CD4-positive, alpha-beta memory T cell (primary cell): ENCODE measurements at regions not wholly inside any gene's neighbourhood (a gene's known extent, or its start where the extent isn't known, plus 50 kb on each side); places are given as distances from the start of the nearest gene placed in this dataset.
"Not testable (repeated sequence)": the region's sequence is repeated elsewhere in the genome, so short reads cannot be mapped to it uniquely, and the experiment has no call there.

Experiments used
- CTCF ChIA-PET: fragments of 350-600 bp; sonication (Branson Sonifier 250); formaldehyde crosslinking; loops from one replicate; lab custom pipeline; 2021; ENCODE audit warnings: inconsistent platforms; ENCODE audit not compliant: partially characterized antibody; lab: Charles Lee
- POLR2A ChIA-PET: fragments of 350-600 bp; sonication (Branson Sonifier 250); formaldehyde crosslinking; loops from one replicate; lab custom pipeline; 2021; ENCODE audit not compliant: partially characterized antibody; lab: Charles Lee
- DNase-seq, 5 donors: peaks; one replicate each; pipeline versions ENCODE4 v3.0.0 to v3.0.0-alpha.2; 2020 to 2022; ENCODE audit warnings: mixed read lengths in 1 of 5
- H3K27ac ChIP-seq: one replicate; pipeline ENCODE4 v1.7.0; 2013; ENCODE audit warnings: low read depth, low read length
- H3K27me3 ChIP-seq: 2 replicates; pipeline ENCODE4 v1.7.0; 2013; ENCODE audit warnings: mild to moderate bottlenecking, low read length, moderate library complexity; ENCODE audit not compliant: insufficient read depth
- H3K36me3 ChIP-seq: 2 replicates; pipeline ENCODE4 v1.7.0; 2013; ENCODE audit warnings: mild to moderate bottlenecking, low read length, moderate library complexity; ENCODE audit not compliant: insufficient read depth
- H3K4me1 ChIP-seq: 2 replicates; pipeline ENCODE4 v1.7.0; 2013; ENCODE audit warnings: mild to moderate bottlenecking, low read length, moderate library complexity; ENCODE audit not compliant: insufficient read depth
- H3K4me3 ChIP-seq, 2 donors: one replicate each; pipeline ENCODE4 v1.7.0; 2013; ENCODE audit warnings: low read length in 2 of 2, mild to moderate bottlenecking in 1 of 2
- H3K9me3 ChIP-seq, 2 donors: one replicate each; pipeline ENCODE4 v1.7.0; 2013; ENCODE audit warnings: low read length in 2 of 2, control low read depth in 1 of 2; ENCODE audit not compliant: control insufficient read depth in 1 of 2
- H3K27ac Mint-ChIP-seq, 7 donors: one replicate each; pipeline ENCODE4 v1.8.0; 2020 to 2021; ENCODE audit warnings: mixed read lengths in 7 of 7, mild to moderate bottlenecking in 6 of 7, inconsistent platforms in 3 of 7, moderate library complexity in 3 of 7
- H3K27me3 Mint-ChIP-seq, 2 donors: one replicate each; pipeline ENCODE4 v1.8.0; 2020 to 2021; ENCODE audit warnings: mixed read lengths in 2 of 2
- H3K36me3 Mint-ChIP-seq, 2 donors: one replicate each; pipeline ENCODE4 v1.8.0; 2020 to 2021; ENCODE audit warnings: mixed read lengths in 2 of 2, inconsistent platforms in 1 of 2, mild to moderate bottlenecking in 1 of 2
- H3K4me1 Mint-ChIP-seq, 4 donors: one replicate each; pipeline ENCODE4 v1.8.0; 2020 to 2021; ENCODE audit warnings: mixed read lengths in 4 of 4, mild to moderate bottlenecking in 1 of 4
- H3K4me3 Mint-ChIP-seq, 8 donors: one replicate each; pipeline ENCODE4 v1.8.0; 2020 to 2021; ENCODE audit warnings: mixed read lengths in 8 of 8, mild to moderate bottlenecking in 7 of 8, moderate library complexity in 6 of 8, inconsistent platforms in 3 of 8
- H3K9me3 Mint-ChIP-seq, 8 donors: one replicate each; pipeline ENCODE4 v1.8.0; 2020 to 2021; ENCODE audit warnings: mixed read lengths in 8 of 8, mild to moderate bottlenecking in 5 of 8, inconsistent platforms in 3 of 8, moderate library complexity in 1 of 8
- intact Hi-C: fragments of 100-400 bp; cut with micrococcal nuclease; formaldehyde crosslinking; loops from one replicate; pipeline ENCODE4 v1.15.1; 2023

DNA sequence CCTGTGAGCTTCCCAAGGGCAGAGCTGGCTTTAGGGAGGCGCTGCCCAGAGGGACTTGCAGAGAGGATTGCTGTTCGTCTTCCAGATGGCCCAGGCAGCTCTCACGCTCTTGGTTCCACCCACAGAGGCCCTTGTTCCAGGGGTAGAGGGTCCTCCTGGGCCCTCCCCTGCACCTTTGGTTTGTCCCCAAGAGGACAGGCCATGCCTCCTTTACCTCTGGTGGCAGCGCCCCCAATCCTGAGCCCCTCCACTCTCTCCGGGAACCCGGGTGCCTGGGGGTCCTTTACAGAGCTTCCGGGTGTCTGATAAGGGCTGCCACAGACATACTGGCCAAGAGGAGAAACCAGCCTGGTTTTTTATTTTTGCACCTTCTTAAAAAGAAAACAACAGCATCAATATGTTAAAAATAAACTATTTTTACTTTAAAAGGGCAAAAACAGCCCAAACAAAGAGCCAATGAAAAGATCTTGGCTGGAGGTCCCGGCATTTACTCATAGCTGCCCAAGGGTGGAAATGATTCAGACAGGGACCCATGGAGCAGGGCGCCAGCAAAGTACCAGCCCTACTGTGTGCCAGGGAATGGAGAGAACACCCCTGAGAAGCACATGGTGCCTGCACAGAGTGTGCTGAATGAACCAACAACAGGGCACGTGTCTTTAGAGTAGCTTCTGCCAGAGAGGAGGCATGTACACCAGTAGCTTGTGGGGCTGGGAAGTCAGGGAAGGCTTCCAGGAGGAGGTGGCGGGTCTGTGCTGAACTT lies 70.8 kb upstream of the LRPAP1 start:
- POLR2A ChIA-PET, H3K27ac Mint-ChIP-seq, H3K27me3 Mint-ChIP-seq, H3K36me3 ChIP-seq, H3K36me3 Mint-ChIP-seq, H3K4me1 ChIP-seq, intact Hi-C loops, H3K4me3 ChIP-seq, H3K9me3 Mint-ChIP-seq, DNase-seq, H3K9me3 ChIP-seq, H3K27ac ChIP-seq, H3K4me1 Mint-ChIP-seq, H3K4me3 Mint-ChIP-seq, CTCF ChIA-PET, H3K27me3 ChIP-seq: not testable (repeated sequence)

DNA sequence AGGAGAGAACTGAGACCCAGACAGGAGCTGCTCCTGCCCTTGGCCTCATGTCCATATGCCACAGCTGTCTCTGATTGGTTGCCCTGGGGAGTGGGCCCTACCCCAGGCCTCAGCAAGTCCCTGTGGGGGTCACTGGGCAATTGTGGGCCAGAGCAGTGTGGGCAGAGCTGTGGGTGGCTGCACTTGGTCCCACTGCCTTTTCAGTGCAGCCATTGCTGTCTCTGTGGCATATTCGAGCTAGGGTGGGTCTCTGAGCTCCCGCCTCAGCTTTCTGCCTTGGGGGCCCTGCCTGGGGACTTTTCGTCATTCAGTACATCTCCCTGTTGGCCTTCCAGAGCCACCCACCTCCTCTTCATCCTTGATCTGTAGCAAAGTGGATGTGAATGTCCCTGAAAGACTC lies 69.8 kb upstream of the LRPAP1 start:
- Mint-ChIP-seq H3K4me1 (no peaks in the 10 kb centered on the region), H3K27me3 (no peaks in the 10 kb centered on the region), H3K27ac (no peak overlapping the region), H3K9me3 (no peaks in the 10 kb centered on the region), H3K4me3 (no peak overlapping the region), H3K36me3 (no peaks in the 10 kb centered on the region)
- H3K27me3 ChIP-seq = no peaks in the 10 kb centered on the region
- no peaks in the 10 kb centered on the region for H3K4me1 ChIP-seq
- ChIA-PET CTCF (no interaction called here), POLR2A (no interaction called here)
- H3K4me3 ChIP-seq = no peak overlapping the region
- H3K36me3 ChIP-seq = no peaks in the 10 kb centered on the region
- intact Hi-C loops = no loop called here
- no peak overlapping the region for H3K27ac ChIP-seq
- DNase-seq = no peak
- H3K9me3 ChIP-seq = no peaks in the 10 kb centered on the region

DNA sequence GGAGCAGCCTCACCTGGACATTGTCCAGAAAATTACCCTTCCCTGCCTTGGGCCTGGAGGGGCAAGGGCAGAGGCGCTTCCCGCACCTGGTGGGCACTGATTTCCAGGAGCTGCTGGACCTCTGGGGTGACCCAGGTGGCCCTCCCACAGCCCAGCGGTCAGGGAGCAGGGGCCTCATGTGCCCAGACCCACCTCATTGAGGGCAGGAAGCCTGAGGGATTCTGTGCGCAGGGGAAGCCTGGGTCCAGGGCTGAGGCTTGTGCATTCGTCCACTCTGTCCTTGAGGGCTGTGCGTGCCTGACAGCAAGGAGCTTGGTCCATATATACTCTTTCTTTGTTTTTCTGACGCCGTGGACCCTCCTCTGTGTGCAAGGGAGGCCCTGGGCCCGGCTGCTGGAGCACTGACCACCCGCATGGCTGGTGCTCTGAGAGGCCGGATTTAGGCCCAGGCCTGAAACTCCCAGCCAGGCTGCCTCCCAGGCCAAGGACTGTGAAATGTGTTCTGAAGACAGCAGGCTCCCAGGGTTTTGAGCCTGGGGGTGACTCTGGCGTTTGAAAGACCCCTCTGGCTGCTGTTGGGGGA lies 69.0 kb upstream of the LRPAP1 start:
- DNase-seq, H3K36me3 Mint-ChIP-seq, H3K27ac ChIP-seq, H3K4me1 Mint-ChIP-seq, H3K4me1 ChIP-seq, intact Hi-C loops, POLR2A ChIA-PET, H3K27me3 Mint-ChIP-seq, H3K27ac Mint-ChIP-seq, H3K27me3 ChIP-seq, H3K36me3 ChIP-seq, H3K9me3 Mint-ChIP-seq, H3K4me3 ChIP-seq, H3K9me3 ChIP-seq, CTCF ChIA-PET, H3K4me3 Mint-ChIP-seq: not testable (repeated sequence)

DNA sequence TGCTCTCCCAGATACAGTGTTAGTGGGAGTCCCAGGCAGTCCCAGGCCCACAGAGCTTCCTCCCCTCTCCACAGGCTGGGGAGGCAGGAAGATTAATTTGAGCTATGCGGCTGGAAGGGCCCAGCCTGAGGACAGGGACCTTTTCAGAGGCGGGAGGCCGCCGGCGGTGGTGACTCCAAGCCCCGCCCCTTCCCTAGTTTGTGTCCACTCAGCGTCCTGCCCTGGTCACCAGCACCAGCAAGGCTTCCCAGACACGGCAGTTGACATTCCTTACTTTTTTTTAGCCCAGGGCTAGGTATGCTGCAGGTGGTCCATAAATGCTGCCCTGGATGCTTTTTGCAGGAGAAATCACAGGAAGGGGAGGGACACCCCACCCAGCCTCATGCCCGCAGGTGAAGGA lies 67.7 kb upstream of the LRPAP1 start:
- H3K27me3 Mint-ChIP-seq = peaks cover 5 to 8% of the 10 kb centered on the region in 2 donors
- H3K36me3 Mint-ChIP-seq = no peaks in the 10 kb centered on the region
- DNase-seq = no peak
- no peaks in the 10 kb centered on the region for H3K36me3 ChIP-seq
- H3K27me3 ChIP-seq = no peaks in the 10 kb centered on the region
- H3K4me1 Mint-ChIP-seq = no peaks in the 10 kb centered on the region
- ChIA-PET POLR2A (no interaction called here), CTCF (no interaction called here)
- H3K9me3 Mint-ChIP-seq = no peaks in the 10 kb centered on the region
- H3K4me3 Mint-ChIP-seq = no peak overlapping the region
- H3K4me1 ChIP-seq = no peaks in the 10 kb centered on the region
- H3K27ac ChIP-seq = no peak overlapping the region
- no peaks in the 10 kb centered on the region for H3K9me3 ChIP-seq
- intact Hi-C loops = no loop called here
- no peak overlapping the region for H3K4me3 ChIP-seq
- no peak overlapping the region for H3K27ac Mint-ChIP-seq

DNA sequence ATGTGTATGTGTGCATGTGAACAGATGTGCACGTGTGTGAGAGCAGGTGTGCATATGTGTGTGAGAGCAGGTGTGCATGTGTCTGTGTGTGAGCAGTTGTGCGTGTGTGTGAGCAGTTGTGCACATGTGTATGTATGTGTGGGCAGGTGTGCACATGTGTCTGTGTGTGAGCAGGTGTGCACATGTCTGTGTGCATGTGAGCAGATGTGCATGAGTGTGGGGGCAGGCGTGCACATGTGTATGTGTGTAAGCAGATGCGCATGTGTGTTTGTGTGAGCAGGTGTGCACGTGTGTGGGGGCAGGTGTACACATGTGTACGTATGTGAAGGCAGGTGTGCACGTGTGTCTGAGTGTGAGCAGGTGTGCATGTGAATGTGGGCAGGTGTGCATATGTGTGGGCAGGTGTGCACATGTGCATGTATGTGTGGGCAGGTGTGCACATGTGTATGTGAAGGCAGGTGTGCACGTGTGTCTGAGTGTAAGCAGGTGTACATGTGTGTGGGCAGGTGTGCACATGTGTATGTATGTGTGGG lies 66.5 kb upstream of the LRPAP1 start:
- intact Hi-C loops = no loop called here
- CTCF ChIA-PET = no interaction called here
- no peak overlapping the region for H3K4me3 ChIP-seq
- POLR2A ChIA-PET = no interaction called here
- no peaks in the 10 kb centered on the region for H3K36me3 ChIP-seq
- Mint-ChIP-seq H3K4me1 (no peaks in the 10 kb centered on the region), H3K4me3 (no peak overlapping the region), H3K36me3 (no peaks in the 10 kb centered on the region), H3K27me3 (peaks cover 6 to 14% of the 10 kb centered on the region in 2 donors), H3K9me3 (no peaks in the 10 kb centered on the region), H3K27ac (no peak overlapping the region)
- H3K4me1 ChIP-seq = no peaks in the 10 kb centered on the region
- no peaks in the 10 kb centered on the region for H3K27me3 ChIP-seq
- H3K27ac ChIP-seq = no peak overlapping the region
- no peak for DNase-seq
- H3K9me3 ChIP-seq = no peaks in the 10 kb centered on the region

DNA sequence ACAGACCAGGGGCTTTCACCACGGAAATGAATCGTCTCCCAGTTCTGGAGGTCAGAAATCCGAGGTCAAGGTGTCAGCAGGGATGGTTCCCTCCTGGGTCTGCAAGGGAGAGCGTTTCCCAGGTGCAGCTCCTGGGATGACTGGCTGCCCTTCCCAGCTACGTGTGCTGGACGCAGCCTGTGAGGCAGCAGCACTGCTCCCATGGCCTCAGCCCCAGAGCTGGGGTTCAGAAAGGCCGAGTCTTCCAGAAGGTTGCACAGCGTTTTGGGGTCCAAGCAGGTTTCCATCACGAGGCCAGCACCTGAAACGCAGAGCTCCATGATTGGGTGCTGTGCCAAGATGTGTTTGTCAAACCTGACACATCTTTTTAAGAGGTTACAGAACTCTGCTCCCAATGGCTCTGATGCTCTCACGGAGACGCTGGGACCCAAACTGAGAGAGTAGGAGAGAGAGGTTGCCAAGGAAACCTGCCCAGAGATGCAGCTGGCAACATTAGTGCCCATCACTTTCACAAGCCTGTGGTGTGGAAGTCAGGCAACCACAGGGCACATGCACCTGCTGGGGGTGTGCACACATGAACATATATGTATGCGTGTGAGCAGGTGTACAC lies 65.8 kb upstream of the LRPAP1 start:
- H3K4me3 ChIP-seq, H3K27ac ChIP-seq, H3K36me3 ChIP-seq, H3K36me3 Mint-ChIP-seq, H3K4me1 ChIP-seq, H3K9me3 ChIP-seq, intact Hi-C loops, H3K4me3 Mint-ChIP-seq, CTCF ChIA-PET, H3K27ac Mint-ChIP-seq, POLR2A ChIA-PET, H3K9me3 Mint-ChIP-seq, H3K27me3 ChIP-seq, DNase-seq, H3K4me1 Mint-ChIP-seq: not testable (repeated sequence)
- H3K27me3 Mint-ChIP-seq = peaks cover 8 to 16% of the 10 kb centered on the region in 2 donors

DNA sequence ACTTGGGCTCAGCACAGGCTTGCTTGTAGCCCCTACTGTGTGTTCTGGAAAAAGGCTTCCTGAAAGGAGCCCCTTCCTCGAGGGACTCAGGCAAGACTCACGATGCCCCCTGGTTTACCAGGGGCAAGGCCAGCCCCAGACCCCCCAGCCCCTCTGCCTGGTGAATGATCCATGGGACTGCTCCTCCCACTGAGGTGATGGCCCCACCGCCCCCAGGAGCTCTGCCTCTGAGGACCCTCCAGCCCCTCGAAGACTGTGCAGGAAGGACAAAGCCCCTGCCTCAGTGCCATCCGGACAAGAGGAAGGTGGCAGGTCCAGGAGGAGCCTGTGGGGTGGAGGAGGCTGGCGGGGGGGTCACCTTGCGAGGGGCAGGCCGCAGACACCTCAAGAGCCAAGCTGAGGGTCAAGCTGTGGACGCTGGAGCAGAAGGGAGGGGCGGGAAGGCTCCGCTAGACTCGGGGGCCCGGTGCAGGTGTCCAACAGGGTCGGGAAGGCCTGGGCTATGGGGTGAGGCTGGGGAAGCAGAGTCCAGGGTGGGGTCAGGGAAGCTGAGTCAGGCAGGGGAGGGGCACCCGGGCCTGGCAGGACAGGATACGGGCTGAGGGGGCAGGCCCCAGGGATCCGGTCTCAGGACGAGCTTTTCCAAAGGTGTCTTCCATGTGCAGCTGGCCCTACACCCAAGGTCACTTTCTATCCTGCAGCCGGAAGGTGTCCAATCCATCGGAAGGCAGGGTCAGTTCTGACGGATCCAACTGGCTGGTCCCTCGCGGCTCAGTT lies 64.9 kb upstream of the LRPAP1 start:
- intact Hi-C loops, H3K27ac Mint-ChIP-seq: not testable (repeated sequence)

More for the DNA sequence above, 64.9 kb upstream of the LRPAP1 start:
- peaks cover 10 to 16% of the 10 kb centered on the region in 2 donors for H3K27me3 Mint-ChIP-seq
- H3K4me3 Mint-ChIP-seq, H3K27me3 ChIP-seq, H3K9me3 ChIP-seq, POLR2A ChIA-PET, DNase-seq, H3K36me3 ChIP-seq, H3K4me3 ChIP-seq, CTCF ChIA-PET, H3K4me1 ChIP-seq, H3K9me3 Mint-ChIP-seq, H3K36me3 Mint-ChIP-seq, H3K4me1 Mint-ChIP-seq, H3K27ac ChIP-seq: not testable (repeated sequence)
